HG02973 (cell line): ENCODE measurements at regions not wholly inside any gene's neighbourhood (a gene's known extent, or its start where the extent isn't known, plus 50 kb on each side); places are given as distances from the start of the nearest gene placed in this dataset.
"Not testable (repeated sequence)": the region's sequence is repeated elsewhere in the genome, so short reads cannot be mapped to it uniquely, and the experiment has no call there.

Experiments used
- ATAC-seq: cut with Tn5 transposase; IDR thresholded peaks from one replicate; pipeline ENCODE4 v1.9.1; 2021; ENCODE audit warnings: moderate library complexity; ENCODE audit not compliant: unreplicated experiment

GRCh38 chrX:40380655-40381488 is 199.9 kb upstream of the ATP6AP2 start:
- no peak for ATAC-seq

- no peak for ATAC-seq
These were observed 203.1 kb upstream of the ATP6AP2 start for GRCh38 chrX:40377684-40378083.

GRCh38 chrX:40374486-40374885 is 206.3 kb upstream of the ATP6AP2 start:
- ATAC-seq, result no peak

GRCh38 chrX:40373641-40374040 is 207.1 kb upstream of the ATP6AP2 start:
- no peak for ATAC-seq

GRCh38 chrX:40373025-40373424 is 207.7 kb upstream of the ATP6AP2 start:
- no peak for ATAC-seq

- ATAC-seq, result no peak
These were observed 209.4 kb upstream of the ATP6AP2 start for GRCh38 chrX:40371376-40371775.

GRCh38 chrX:40368611-40369061 is 212.1 kb upstream of the ATP6AP2 start:
- ATAC-seq, result no peak

- no peak for ATAC-seq
These were observed 214.1 kb upstream of the ATP6AP2 start for GRCh38 chrX:40366661-40367060.

GRCh38 chrX:40362291-40362690 is 218.5 kb upstream of the ATP6AP2 start:
- ATAC-seq, result not testable (repeated sequence)

GRCh38 chrX:40360557-40360956 is 220.2 kb upstream of the ATP6AP2 start:
- ATAC-seq, result no peak

GRCh38 chrX:40359593-40359992 is 221.2 kb upstream of the ATP6AP2 start:
- no peak for ATAC-seq

GRCh38 chrX:40358994-40359393 is 221.8 kb upstream of the ATP6AP2 start:
- no peak for ATAC-seq

- no peak for ATAC-seq
These were observed 231.5 kb upstream of the ATP6AP2 start for GRCh38 chrX:40349251-40349650.

GRCh38 chrX:40346379-40346778 is 234.4 kb upstream of the ATP6AP2 start:
- ATAC-seq, result no peak

GRCh38 chrX:40343319-40343718 is 237.5 kb upstream of the ATP6AP2 start:
- no peak for ATAC-seq

- ATAC-seq, result no peak
These were observed 240.7 kb upstream of the ATP6AP2 start for GRCh38 chrX:40340116-40340515.

- no peak for ATAC-seq
These were observed 235.6 kb upstream of the BCOR start for GRCh38 chrX:40333344-40333743.

- no peak for ATAC-seq
These were observed 234.0 kb upstream of the BCOR start for GRCh38 chrX:40331762-40332161.

- no peak for ATAC-seq
These were observed 233.6 kb upstream of the BCOR start for GRCh38 chrX:40331353-40331752.

- ATAC-seq, result no peak
These were observed 231.9 kb upstream of the BCOR start for GRCh38 chrX:40329616-40330015.

- ATAC-seq, result no peak
These were observed 229.3 kb upstream of the BCOR start for GRCh38 chrX:40327085-40327484.

GRCh38 chrX:40326186-40326965 is 228.6 kb upstream of the BCOR start:
- ATAC-seq, result no peak
